Stimulated activated CD4-positive, alpha-beta T cell treated with anti-CD3 and anti-CD28 coated beads, Interleukin-4, amount 100 ng/mL, for 4 hours (primary cell): ENCODE measurements at regions not wholly inside any gene's neighbourhood (a gene's known extent, or its start where the extent isn't known, plus 50 kb on each side); places are given as distances from the start of the nearest gene placed in this dataset.
"Not testable (repeated sequence)": the region's sequence is repeated elsewhere in the genome, so short reads cannot be mapped to it uniquely, and the experiment has no call there.

Experiments
- DNase-seq, 2 experiments: peaks; one replicate each; pipeline ENCODE4 v3.0.0-alpha.2; 2020

DNA sequence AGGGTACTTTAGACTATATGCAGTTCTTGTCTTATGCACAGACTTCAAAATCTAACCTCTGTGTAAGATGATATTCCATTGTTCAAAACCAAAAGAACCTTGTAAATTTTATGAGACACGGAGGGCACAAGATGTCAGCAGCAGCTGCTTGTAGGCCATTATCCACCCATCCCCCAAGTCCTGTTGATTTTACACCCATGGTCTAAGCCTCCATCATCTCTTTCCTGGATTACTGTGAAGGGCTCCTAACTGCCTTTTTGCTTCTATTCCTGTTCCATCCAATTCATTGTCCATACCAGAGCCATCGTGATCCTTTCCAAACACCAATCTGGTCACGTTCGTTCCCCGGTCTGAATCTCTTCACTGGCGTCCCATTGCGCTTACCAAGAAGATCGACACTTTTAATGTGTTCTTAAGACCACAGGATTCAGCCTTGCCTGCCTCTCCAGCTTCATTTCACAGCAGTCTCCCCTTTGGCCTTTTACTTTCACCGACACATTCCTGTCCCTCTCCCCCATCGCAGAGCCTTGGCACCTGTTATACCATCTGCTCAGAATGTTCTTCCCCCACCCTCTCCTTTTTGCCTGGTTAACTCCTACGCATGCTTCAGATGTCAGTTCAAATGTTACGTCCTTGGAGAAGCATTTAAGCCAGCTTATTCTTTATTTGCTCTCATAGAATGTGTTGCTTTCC lies 107.3 kb upstream of the POU3F1 start:
- DNase-seq = no peak

DNA sequence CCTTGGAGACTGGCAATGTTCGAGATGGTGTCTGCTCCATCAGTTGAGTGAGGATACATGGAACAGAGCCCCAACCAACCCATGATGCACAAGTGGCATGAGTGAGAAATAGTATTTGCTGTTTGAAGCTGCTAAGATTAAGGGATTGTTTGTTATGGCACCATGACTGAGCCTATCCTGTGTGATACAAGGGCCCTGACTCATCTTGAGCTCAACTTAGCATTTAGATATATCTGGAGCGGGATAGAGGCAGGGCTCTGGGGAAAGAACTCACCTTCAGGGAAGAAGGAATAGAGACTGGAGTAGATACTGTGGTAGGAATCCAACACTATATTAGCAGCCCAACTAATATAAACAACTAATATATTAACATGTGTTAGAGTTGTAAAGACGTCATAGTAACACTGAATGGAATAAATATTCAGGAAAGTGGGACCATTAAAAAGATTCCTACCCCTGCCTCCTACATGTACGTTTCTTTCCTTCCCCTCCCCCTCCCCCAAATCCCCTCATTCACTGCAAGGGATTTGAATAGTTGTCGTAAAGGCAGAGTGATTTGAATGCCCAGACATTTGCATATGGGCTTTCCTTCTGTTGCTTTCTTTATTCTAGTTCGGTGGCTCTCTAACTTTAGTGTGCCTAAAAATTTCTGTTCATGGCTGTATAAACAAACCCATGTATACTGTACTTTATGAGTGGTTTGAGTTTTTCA lies 106.6 kb upstream of the POU3F1 start:
- DNase-seq = no peak

DNA sequence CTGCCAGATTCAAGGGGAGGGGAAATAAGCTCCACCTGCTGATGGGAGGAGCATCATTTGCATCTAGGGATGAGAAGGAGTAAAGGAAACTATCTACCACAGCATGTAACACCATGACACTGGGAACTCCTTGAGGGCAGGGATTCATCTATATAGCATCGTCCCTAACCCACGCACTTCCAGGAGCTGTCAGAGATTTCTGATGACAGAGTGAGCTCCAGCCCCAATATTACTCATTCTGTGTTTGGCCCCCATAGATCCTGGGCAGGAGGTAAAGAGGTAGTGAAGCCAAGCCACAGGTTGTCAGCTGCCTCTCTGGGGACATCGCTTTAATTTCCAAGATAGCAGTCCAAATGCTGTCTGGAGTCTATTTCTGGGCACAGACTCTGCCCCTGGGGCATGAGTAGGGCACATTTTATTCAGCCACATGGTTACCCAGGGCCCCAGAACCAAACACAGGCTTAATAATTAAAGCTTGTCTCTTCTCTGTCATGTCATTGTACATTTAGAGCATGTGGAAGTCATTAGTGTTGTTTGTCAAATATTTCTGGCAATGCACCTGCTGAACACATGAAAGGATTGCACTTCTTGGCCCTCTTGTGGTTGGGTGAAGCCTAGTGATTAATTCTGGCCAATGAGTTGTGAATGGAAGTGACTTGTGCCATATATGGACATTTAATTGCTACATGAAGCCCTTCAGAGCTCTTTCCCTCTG lies 105.9 kb upstream of the POU3F1 start:
- DNase-seq = no peak

DNA sequence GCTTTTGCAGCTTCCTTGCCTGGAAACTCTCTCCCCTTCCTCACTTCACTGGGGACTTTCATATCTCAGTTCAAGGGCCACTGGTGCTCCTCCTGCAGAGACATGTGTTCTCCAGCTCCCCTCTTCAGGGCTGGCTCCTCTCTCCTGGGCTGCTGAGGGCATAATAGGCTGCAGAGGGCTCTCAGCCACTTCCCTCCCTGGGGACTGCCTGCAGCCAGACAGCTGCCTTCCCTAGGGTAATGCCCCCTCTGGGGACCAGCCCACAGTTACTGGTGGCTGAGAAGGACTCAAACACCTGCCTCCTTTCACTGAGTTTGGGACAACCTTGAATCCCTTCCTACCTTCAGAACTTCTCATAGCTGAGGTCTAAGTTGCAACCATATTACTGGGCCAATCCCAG lies 104.8 kb upstream of the POU3F1 start:
- no peak for DNase-seq

DNA sequence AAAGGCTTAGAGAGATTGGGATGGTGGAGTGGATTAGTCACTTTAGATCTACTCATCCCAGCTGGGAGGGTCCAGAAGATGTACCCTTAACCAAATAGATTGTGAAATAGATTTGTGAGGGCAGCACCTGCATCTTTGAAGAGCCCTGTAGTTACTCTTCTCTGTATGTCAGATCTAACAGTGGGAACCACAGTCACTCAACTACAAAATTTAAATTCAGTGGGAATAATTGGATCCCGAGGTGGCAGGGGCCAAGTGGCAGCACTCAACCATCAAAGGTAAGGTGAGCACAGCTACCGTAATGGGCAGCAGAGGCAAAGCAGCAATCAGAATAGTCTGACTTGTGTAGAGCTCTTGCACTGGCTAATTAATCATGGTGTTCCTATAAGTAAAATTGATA lies 99.5 kb upstream of the POU3F1 start:
- not testable (repeated sequence) for DNase-seq

DNA sequence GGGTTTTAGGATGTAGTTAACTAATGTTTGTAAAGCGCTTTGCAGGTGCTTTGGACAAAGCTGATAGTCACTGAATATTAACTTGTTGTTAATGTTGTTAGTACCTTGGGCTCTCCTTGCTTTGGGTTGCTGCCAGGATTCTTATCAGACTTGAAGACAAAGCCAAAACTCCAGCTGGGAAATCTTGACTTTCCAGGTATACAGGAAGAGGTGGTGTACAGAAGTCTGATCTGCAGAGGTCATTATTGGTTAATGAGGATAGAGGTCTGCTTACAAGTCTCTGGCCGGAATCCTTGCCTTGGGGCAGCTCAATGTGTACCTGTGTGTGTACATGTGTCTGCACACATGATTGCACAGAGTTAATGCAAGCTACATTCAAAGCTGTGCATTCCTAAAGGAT lies 96.0 kb upstream of the POU3F1 start:
- no peak for DNase-seq

DNA sequence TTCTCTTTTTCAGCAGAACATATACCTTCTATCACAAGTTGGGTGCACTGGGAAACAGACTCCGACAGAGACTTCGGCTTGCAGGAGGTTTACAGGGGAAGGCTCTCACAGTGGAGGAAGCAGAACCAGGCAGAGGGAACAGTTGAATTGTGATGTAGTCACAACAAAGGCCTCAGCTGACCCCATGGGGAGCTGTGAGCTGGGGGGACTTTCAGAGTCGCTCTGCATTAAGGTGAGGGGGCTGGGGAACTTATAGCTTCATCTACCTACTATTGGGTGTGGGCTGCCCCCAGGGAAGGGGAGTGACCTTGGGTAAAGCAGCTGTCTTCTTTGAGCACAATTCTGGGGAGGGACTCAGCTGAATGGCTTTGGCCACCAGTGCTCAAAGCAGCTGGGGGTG lies 94.9 kb upstream of the POU3F1 start:
- DNase-seq = no peak

DNA sequence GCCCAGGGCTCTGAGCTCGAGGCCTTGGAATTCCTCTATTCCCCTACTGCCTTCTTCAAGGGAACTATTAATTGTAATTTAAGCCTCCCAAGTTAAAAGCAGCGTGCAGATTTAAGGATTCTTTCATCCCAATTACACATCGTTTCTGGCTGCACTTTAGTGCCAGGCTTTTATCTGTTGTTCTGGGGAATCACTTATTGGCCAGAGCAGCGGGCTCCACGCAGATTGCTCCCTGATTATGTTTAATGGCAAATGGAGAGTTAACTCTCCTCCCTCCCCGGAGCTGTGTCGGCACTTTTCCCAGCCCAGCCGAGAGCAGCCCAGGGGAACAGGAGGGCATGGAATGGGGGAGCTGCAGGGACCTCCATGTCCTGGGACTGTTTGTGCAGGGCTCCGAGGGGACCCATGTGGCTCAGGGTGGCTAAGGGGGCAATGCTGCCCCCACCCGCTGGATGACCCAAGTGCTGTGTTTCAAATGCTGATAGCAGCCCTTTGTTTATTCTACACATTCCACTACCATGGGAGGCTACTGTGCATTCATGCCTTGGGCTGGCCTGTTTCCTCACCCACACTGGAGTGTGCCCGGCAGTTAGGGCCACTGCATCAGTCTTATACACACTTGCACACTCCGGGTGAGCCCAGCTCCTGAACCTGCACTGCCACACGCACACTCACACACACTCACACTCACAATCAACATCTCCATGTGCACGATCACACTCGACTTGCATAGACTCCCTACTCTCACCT lies 93.3 kb upstream of the POU3F1 start:
- no peak for DNase-seq

DNA sequence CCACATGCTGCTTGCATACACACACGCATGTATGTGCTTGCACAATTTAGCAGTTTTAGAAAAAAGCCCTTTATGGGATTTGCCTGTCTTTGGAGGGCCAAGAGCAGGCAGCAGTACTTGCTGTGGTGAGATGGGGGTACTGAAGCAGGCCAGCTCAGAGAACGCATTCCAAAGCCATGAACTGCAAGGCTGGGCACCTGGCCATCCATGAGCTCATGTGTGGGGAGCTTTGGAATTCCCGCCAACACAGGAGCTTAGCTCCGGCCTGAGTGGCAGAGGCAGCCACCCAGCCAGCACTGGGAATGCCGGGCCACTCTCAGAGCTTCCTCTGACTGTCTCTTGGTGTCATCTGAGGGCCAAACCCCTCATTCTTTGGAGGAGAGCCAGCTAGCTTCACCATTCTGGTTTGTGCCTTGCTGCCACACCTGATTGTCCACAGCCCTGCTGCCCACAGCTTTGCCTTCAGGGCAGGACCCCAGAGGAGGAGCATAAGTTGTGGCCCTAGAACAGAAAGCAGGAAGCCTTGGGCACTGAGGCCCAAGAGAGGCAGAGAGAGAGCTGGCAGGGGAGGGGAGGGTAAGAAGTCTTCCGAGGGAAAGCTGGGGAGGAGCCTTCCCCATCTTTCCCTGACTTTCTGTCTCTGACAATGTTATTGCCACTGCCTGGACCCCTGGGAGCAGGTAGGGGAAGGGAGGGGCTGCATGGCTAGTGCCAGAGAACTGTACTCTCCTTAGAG lies 92.1 kb upstream of the POU3F1 start:
- no peak for DNase-seq

DNA sequence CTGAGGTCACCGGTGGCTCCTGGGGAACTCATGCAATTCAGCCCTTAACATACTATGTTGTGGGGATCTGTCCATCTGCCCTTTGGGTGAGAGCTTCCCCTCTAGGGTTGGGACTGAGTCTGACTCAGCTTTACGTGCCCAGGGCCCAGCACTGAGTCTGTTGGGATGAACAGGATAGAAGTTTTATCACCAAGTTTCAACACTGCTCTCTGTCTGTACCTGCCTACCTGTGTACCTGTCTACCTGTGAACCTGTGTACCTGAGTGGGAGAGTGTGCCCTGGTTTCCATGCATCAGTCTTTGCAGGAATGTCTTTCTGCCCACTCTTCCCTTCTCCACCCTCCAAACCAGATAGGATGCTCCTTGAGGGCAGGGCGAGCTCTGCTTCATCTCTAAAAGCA lies 90.6 kb upstream of the POU3F1 start:
- no peak for DNase-seq

DNA sequence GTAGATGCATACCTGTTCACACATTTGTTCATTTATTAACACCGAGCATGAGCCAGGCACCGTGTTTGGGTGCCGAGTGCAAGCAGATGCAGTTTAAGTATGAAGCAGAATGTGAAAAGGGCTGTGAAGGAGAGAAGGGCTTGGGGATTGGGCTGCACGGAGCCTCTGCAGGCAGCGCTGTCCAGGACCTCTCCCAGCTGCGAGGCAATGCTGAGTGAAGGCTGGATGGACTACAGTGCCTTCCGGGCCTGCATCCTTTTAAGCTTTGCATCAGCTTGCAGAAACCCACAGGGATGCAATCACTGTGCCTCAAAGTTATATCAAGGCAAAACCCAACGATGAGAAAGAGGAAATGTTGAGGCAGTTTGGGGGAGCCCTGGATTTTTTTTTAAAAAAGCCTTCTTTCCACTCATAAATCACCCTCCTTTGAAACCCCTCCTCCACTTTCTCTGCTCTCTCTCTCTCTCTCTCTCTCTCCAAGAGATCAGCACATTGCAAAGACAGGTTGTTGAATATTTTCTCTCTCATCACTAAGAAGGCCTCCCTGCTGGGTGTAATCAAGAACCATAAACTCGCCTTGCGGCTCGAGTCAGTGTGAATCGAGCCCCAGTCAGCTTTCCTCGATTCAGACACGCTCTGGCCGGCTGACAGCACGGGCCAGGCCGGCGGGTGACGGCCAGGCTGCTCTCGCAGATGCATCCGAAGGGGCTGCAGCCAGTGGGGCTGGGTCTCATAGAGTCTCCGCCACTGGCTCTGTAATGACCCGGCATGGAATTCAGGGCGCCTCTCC lies 89.2 kb upstream of the POU3F1 start:
- no peak for DNase-seq

DNA sequence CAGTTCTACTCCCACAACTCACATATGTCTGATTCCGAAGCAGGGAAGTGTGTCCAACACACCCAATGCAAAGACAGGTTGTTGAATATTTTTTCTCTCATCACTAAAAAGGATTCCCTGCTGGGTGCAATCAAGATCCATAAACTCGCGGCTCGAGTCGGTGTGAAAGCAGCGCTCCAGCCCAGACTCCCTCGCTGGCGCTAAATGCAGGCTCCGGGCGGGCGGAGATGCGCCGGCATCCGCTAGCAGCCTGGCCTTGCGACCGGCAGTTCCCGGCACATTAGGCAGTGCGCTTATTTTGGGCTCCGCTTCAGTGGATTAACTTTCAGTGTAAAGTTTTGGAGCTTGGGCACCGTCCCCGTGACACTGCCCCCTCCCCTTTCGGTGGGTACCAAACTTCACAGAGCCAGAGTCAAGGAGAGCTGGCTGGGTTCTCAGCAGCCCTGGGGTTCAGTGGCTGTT lies 87.7 kb upstream of the POU3F1 start:
- no peak for DNase-seq

DNA sequence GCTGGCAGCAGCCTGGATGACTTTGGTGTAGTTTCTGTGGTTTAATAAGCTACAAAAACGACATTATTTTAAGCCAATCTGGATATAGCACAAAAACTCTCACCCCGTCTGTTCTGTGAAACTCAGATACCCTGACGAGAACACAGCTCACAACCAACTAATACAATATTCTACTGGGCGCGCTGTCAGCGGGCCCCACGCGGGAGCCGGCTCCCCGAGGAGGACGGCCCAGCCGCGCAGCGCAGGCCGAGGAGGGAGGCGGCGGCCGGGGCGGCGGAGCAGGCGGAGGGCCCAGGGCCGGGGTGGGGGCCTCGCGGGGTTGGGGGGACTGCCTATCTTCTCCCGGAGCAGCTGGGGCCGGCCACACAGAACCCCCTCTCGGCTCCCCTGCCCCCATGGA lies 87.2 kb upstream of the POU3F1 start:
- DNase-seq = no peak

DNA sequence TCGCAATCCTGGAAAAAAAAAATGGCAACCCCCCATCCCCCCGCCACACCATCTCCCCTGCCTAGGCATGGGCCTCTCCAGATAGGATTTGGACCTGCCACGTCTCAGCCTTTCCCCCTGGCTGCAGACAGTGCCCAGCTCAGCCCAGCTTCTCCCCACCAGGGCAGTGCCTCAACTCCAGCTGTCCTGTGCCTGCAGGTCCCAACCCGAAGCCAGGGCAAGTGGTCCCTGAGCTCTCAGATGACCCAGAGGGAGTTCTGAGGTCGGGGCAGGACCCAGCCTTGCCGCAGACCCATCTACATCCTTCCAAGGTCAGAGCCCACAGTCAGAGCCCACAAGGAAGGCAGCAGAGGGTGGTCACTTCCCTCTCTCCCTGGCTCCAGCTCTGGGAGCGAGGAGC lies 86.7 kb upstream of the POU3F1 start:
- DNase-seq = no peak

DNA sequence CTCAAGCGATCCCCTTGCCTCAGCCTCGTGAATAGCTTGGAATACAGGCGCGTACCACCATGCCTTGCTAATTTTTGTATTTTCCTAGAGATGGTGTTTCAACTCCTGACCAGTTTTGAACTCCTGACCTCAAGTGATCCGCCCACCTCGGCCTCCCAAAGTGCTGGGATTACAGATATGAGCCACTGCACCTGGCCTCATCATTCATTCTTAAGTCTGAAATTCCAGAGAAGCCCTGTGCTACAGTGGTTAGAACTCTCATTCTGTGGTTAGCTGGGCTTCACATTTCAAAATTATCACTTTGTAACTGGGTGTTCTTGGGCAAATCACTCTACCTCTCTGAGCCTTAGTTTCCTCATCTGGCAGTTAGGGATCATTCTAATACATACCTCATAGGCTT lies 86.1 kb upstream of the POU3F1 start:
- DNase-seq = no peak

DNA sequence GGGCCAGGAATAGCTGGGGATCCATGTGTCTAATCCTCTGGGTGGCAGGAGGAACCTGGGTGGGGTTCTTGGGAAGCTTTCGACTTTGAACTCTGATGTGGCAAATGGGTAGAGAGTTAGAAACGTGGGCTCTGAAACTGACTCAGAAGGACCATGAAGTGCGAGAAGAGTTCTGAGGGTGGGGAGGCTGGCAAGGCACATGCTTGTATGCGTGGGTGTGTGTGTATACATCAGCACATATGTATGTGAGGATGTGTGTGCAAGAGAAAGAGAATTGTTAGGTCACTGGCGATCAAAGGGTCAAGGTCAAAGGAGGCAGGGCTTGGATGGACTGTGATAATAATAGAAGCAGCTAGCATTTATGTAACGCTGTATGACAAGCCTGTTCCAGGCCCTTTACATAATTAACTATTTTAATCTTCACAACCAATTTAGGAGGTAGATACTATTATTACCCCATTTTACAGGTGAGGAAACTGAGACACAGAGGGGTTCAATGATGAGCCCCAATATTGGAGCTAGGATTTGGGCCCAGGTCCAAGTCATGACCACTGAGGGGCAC lies 84.5 kb upstream of the POU3F1 start:
- no peak for DNase-seq

DNA sequence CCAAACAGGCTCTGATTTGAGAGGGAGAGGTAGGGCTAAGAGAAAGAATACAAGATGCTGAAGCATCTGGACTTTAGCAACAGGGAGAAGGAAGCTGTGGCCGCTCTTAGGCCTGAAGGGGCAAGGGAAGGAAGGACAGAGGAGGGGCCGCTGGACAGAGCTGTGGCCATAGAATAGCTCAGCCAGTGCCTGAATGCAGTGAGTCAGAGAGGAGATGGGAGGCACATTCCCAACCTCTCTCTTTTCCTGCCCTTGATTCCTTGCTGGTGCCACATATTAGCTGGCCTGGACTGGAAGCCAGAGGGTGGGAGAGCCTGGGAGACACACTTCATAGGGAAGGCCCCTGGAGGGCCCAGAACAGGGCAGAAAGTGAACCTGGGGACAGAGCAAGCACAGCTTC lies 83.4 kb upstream of the POU3F1 start:
- DNase-seq = no peak

DNA sequence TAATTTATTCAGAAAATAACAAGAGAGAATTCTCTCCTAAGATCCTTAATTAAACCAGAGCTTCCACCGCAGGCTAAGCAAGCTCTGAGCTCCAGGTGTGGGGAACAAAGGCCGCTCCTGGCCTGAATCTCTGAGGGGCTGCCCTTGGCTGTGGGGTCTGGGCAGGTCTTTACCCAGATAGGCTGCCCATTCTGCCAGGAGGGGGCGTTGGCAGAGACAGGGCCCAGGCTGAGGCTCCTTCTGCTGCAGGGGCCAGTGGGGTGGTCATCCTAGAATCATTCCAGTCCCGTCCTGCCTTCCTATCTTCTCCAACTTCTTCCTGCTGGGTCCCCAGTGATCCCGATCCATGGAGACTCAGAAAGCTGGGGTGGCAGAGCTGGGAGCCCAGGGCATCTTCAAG lies 82.9 kb upstream of the POU3F1 start:
- no peak for DNase-seq

DNA sequence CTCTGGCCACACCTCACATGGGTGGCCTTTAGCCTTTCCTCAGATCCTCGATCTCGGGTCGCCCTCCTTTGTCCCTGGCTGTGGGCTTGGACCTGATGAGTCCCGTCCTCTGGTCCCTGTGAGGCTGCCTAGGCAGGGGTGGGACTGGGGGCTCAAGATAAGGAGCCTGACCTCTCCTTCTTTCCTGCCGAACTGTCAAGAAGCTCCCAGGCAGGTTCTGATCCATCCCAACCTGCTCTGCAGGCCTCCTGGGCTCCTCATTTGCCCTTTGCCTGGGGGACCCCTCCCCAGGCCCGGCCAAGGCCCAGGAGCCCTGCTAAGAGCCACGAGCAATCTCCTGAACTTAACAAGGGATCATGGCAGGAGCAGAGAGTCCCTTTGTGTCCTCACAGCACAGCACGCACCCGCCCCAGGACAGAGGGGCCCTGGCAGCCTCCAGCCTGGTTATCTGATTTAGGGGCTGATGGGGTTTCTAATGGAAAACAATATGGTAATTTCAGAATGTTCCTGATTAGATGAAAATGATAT lies 82.4 kb upstream of the POU3F1 start:
- no peak for DNase-seq

DNA sequence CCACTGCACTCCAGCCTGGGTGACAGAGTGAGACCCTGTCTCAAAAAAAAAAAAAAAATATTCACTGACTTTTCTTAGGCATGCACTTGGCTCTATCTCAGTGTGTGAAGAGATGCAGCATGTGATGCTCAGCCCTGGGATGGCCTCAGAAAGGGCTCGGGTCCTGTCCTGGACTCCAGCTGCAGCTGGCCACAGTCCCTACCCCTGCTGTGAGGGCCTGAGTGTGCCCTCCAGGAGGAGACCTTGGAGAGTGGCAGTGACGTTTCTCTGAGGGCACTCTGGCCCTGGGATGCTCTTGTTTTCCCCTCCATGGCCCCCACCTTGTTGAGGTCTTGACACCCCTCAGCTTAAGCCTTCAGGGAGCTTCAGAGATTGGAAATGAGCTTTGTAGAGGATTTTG lies 81.9 kb upstream of the POU3F1 start:
- DNase-seq = no peak

DNA sequence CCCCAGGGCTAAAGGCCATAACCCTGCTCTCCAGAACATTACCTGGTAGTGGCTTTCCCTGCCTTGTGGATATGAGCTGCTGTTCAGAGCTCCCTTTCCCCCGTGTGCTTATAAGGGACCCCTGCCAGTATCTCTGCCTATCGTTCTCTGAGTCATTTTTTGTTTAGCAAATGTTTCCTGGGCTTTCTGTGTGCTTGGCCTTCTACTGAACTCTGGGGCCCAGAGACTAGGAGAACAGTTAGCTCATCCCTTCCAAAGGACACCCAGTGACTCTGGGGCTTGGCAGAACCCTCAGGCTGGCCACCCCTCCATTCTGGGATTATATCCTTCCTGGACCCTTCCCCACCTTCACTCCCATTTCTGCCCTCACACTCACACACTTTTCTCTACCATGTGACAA lies 80.8 kb upstream of the POU3F1 start:
- DNase-seq = no peak
